ENCODE measurements at regions not wholly inside any gene's neighbourhood (a gene's known extent, or its start where the extent isn't known, plus 50 kb on each side); places are given as distances from the start of the nearest gene placed in this dataset.

DNA sequence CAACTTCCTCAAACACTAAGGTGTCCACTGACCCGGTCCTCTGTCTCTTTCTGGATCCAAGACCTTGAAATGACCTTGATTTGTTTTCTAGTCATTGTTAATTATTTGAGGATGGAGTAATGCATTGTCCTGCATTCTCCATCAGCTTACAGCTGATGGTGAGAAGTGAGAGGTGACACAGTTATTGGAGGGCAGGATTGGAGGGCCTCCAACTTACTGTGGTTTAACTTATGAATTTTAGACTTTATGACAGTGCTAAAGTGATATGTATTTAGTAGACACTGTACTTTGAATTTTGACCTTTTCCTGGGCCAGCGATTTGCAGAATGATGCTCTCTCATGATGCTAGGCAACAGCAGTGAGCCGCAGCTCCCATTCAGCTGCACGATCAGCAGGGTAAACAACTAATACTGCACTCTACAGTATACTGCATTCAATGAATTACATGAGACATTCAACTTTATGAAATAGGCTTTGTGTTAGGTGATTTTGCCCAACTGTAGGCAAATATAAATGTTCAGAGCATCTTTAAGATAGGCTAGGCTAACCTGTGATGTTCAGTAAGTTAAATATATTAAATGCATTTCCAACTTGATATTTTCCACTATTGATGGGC lies 200.0 kb upstream of the MEX3C start:
- DNase-seq (ENCODE audit: insufficient read length, low spot score) (no peak), FAIRE-seq (no peak)
- TF ChIP-seq POLR2A (IDR thresholded peaks at IDR 0.05; ENCODE audit: low read depth, low read length) = no peak

DNA sequence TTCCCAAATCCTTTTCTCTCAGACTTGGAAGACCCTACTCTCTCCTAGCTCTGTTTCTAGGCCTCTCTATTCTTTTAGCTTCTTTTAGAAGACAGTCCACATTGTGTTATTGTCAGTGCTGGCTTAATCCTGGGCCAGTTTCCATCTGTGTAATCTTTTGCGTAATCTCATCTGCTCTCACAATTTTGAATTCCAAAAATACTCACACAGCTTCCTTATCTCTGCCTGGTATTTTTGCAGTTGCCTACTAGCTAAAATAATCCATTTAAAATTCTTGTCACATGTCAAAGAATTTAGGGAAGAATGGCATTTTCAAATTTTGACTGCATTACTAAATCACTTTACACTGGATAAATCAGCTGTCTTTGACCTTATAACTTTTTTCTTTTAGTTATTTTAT lies 200.6 kb upstream of the MEX3C start:
- TF ChIP-seq POLR2A (IDR thresholded peaks at IDR 0.05; ENCODE audit: low read depth, low read length) = no peak
- no peak for DNase-seq (ENCODE audit: insufficient read length, low spot score)
- no peak for FAIRE-seq

DNA sequence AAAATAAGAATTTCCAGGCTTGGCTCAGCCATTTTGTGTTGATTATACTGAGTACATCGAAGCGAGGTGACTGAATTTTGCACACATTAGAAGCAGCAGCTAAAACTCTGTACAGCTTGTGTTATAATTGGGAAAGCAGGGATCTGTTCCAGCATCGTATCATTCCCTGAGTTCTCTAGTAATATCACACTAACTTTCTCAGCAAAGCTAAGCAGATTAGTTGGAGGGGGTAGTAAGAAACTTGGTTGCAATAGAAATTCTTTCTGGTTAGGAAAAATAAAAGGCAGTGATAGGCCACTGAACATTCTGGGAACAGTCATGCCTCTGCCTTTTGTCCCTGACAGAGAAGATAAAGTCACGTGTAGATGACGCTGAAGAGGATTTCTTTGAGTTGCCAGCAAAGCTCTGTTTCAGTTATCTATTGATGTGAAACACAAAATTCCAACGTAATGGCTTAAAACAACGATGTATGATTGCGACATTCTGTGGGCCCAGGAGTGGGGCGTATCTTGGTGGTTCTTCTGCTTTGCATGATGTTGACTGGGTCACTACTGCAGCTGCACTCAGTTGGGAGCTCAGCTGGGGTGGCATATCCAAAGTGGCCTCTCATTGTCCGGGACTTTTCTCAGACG lies 202.1 kb upstream of the MEX3C start:
- FAIRE-seq (no peak), DNase-seq (ENCODE audit: insufficient read length, low spot score) (no peak)
- no peak for TF ChIP-seq POLR2A (IDR thresholded peaks at IDR 0.05; ENCODE audit: low read depth, low read length)

DNA sequence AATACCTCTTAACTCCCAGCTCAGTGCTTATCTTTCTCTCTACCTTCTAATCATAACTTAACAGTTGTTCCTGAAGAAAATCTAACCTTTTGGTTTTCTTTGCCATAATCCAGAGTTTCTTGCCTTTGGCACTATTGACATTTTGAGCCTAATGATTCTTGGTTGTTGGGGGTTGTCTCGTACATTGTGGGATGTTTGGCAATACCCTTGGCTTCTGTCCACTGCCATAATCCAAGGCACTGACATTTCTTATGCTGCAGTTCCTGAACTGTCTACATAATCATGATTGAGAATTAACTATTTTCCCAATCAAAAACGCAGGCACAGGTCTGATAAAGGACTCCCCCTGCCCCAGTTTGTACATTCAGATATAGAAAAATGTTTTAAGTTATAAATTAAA lies 203.2 kb upstream of the MEX3C start:
- no peak for TF ChIP-seq POLR2A (IDR thresholded peaks at IDR 0.05; ENCODE audit: low read depth, low read length)
- no peak for FAIRE-seq
- no peak for DNase-seq (ENCODE audit: insufficient read length, low spot score)

DNA sequence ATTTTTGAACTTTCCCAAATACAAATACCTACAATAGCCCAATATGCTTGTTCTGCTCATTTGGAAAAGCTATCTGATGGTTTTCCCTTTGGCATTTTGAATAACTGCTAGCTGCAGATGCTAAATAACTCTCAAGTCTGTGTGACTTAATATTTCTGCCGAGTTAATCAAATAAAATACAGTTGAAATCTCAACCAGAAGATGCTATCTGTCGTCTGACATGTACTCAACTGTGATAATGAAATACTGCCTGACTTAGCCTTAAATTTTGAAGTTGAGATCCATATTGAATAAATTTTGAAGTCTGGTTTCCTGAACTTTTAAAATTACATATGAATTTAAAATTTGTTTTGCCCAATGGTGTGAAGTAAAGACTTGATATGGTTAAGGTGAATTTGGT lies 204.4 kb upstream of the MEX3C start:
- DNase-seq (ENCODE audit: insufficient read length, low spot score) (no peak), FAIRE-seq (no peak)
- TF ChIP-seq POLR2A (IDR thresholded peaks at IDR 0.05; ENCODE audit: low read depth, low read length) = no peak

DNA sequence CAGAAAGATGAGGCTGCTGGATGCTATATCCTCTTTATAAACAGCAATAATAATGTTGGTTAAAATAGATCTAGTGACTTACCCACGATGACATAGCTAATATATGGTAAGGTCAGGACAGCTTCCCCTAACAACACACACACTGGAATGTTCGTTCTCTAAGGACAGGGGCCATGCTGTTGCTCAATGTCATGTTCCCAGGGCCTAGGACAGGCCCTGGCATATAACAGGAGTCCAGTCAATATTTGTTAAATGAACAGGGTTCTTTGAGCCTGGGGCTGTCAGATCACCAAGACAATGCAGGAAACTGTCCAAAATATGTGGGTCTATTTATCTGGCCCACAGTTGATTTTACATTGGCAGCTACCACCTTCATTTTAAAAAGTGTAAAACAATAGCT lies 207.1 kb upstream of the MEX3C start:
- DNase-seq (ENCODE audit: insufficient read length, low spot score) (no peak), FAIRE-seq (no peak)
- no peak for TF ChIP-seq POLR2A (IDR thresholded peaks at IDR 0.05; ENCODE audit: low read depth, low read length)

DNA sequence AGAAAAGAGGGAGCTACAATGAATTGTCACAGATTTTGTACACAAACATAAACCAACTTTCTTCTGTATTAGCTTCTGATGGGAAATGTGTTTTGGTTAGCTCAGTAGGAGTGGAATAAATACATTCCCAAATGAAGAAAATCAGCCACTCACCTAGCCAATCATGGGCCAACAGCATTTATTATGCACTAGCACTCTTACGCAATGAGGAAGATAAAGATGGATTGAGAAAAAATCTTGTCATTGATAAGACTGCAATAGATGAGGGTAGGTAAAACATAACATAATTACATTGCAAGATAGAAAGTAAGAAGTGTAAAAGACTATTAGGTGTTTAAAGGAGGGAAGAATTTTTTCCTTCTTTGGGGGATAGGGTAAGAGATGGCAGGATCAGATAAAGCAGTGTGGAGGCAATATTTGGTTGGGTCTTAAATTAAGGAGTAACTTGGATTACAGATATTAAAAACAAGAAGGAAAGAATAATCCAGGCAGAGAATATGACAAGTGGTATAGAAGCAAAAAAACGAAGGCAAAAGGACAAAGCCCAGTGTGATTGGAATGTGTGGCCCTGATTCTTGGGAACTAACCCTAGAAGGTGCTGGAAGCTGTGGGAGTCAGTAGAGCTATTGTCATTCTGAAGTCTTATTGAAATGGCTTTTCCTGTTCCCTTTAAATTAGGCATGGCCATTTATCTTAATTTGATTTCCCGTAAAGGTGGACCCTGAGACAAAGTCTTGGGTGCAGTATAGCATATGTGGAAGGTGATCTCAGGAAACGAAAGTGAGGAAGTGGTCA lies 208.4 kb upstream of the MEX3C start:
- DNase-seq (ENCODE audit: insufficient read length, low spot score) (no peak), FAIRE-seq (no peak)
- TF ChIP-seq POLR2A (IDR thresholded peaks at IDR 0.05; ENCODE audit: low read depth, low read length) = no peak

DNA sequence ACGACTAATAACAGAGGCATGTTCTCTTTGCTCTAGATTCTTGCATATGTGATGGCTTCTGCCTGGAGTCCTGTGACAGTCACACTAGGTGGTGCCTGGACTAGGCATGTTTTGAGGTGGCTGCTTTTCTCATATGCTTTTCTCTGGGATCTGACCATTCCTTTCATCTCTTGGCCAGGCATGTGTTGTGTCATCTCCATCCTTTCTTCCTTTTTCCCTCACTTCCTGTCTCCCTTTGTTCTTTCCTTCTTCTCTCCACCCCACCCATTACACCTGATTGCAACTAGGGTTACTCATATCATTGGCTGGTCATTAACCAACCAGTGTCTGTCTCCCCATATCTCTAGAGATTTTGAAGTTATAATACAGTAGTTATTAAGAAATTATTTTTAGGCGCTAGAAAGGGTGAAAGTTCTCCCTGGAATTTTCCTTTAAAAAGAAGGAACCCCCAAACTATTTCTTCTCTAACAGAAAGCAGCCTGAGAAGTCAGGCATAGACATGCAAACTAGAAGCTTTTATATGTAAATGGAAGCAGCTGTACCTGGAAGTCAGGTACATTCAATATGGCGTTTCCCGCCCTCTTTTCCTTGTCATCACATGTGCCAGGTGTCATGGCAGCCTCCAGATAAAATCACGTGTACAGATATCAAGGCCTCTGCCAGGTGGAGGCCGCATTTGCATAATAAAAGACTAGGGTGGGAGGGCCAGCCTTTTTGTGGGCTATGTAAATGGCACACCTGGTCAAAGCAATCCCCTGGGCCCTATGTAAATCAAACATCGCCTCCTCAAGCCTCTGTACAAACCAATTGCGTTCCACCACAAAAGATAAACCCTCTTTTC lies 220.4 kb upstream of the MEX3C start:
- FAIRE-seq (no peak), DNase-seq (ENCODE audit: insufficient read length, low spot score) (no peak)
- TF ChIP-seq POLR2A (IDR thresholded peaks at IDR 0.05; ENCODE audit: low read depth, low read length) = no peak

DNA sequence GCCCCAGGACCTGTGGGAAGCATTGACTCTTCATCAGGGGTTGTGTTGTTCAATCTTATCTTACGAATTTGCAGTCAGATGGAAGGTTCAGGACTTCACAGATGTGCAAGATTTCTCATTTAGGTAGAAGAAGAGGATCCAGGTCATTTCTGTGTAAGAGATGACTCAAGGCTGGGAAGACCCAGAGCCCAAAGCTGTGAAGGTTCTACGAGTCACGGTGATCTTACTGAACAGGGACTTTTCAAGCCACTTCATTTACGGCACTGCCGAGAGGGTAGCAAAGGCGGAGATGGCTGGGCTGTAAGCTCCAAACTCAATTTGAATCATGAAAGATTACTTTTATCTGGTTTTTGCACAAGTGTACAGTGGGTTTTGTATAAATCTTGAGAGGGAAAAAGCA lies 228.0 kb upstream of the MEX3C start:
- DNase-seq (ENCODE audit: insufficient read length, low spot score) (no peak), FAIRE-seq (no peak)

DNA sequence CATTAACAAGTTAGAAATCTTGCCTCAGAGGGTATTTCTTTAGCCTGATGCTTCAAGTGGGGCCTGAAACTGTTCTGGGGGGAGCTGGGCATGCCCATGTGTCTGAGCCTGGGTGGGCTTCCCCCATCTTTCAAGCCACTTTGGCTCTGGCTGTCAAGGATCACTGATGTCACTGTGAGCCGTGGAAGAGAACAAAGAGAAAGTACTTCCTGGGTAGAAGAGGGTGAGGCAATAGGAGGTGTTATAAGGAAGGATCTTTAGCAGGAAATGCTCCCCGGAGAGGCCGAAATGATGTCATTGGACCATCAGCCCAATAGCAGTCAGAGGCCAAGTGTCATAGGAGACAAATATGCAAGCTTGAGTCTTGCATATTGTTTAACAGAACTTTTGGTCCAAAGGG lies 228.4 kb upstream of the MEX3C start:
- TF ChIP-seq POLR2A (IDR thresholded peaks at IDR 0.05; ENCODE audit: low read depth, low read length) = no peak
- DNase-seq (ENCODE audit: insufficient read length, low spot score) = no peak
- no peak for FAIRE-seq

More for the DNA sequence above, 228.0 kb upstream of the MEX3C start:
- no peak for TF ChIP-seq POLR2A (IDR thresholded peaks at IDR 0.05; ENCODE audit: low read depth, low read length)

DNA sequence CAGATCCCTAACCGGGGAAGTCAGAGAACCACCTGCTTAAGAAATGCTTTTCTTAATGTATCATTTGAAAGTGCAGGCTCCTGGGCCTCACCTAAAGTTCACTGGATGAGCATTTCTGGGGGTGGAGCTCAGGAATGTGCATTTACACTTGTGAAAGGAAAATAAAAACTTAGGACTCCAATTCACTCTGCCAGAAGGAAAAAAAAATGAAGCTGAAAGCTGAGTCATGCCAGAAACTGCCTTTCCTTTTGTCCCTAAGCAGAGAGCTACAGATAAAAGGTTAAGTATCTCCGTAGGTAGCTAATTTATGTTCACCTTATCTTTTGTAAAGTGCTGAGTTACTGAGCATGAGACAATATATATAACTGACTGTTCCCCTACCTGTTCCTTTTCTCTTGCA lies 229.5 kb upstream of the MEX3C start:
- no peak for FAIRE-seq
- TF ChIP-seq POLR2A (IDR thresholded peaks at IDR 0.05; ENCODE audit: low read depth, low read length) = no peak
- DNase-seq (ENCODE audit: insufficient read length, low spot score) = no peak

DNA sequence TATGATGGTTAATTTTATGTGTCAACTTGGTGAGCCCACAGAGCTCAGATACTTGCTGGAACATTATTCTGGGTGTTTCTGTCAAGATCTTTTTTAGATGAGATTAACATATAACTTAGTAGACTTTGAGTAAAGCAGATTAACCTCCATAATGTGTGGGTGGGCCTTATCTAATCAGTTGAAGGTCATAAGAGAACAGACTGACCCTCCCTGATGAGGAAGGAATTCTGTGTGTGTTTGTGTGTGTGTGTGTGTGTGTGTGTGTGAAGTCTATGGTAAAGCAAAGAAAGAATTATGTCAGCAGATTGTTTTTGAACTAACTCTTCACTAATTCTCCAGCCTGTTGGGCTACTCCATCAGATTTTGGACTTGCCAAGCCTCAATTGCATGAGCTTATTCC lies 232.2 kb upstream of the MEX3C start:
- no peak for FAIRE-seq
- no peak for DNase-seq (ENCODE audit: insufficient read length, low spot score)
- TF ChIP-seq POLR2A (IDR thresholded peaks at IDR 0.05; ENCODE audit: low read depth, low read length) = no peak

DNA sequence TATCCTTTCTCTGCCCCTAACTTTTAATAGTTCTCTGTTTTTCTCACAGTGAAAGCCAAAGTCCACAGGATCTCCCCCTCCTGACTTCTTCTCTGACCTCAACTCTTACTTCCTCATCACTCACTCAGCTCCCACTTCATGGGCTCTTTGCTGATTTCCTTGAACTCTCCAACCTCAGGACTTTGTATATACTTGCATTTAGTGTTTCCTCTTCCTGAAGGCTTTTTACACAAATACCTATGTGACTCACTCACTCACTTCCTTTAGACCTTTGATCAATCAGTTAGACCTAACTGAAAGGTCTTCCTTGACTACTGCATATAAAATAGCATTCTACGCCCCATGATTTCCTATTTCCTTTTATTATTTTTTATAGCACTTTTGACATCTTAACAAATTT lies 233.1 kb upstream of the MEX3C start:
- no peak for TF ChIP-seq POLR2A (IDR thresholded peaks at IDR 0.05; ENCODE audit: low read depth, low read length)
- FAIRE-seq (no peak), DNase-seq (ENCODE audit: insufficient read length, low spot score) (no peak)

DNA sequence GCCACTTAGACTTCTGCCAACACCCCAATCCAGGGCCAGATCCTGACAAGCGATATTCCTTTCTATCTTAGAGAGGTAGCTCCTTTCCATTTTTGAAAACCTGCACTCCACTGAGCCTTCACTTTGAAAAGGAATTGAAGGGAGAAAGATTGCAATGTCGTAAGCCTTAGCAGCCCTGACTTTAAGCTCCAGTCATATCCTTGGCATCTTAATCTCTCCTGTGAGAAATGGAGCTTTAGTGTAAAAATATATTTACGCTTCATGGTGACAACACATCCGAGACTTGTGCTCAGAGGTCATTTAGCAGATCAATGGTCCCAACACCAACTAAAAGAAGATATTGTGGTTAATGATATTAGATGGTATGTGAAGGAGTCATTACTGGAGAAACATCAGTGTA lies 235.8 kb upstream of the MEX3C start:
- no peak for DNase-seq (ENCODE audit: insufficient read length, low spot score)
- no peak for TF ChIP-seq POLR2A (IDR thresholded peaks at IDR 0.05; ENCODE audit: low read depth, low read length)
- no peak for FAIRE-seq
